SH-SY5Y (cell line): ENCODE measurements at regions not wholly inside any gene's neighbourhood (a gene's known extent, or its start where the extent isn't known, plus 50 kb on each side); places are given as distances from the start of the nearest gene placed in this dataset.

Source experiments
- GATA2 ChIP-seq: IDR thresholded peaks from 2 replicates; pipeline ENCODE4 v1.6.1; 2011; ENCODE audit warnings: mild to moderate bottlenecking, low read depth, low read length
- GATA3 ChIP-seq: IDR thresholded peaks from 2 replicates; pipeline ENCODE4 v1.6.1; 2011; ENCODE audit warnings: low read depth, mild to moderate bottlenecking, low read length, moderate library complexity

- TF ChIP-seq GATA2, result no peak
- TF ChIP-seq GATA3, result no peak
Observed at GRCh38 chr10:125401462-125401861, 241.1 kb upstream of the CTBP2 start.
